A673 (cell line): ENCODE measurements at regions not wholly inside any gene's neighbourhood (a gene's known extent, or its start where the extent isn't known, plus 50 kb on each side); places are given as distances from the start of the nearest gene placed in this dataset.

Experiments used
- CTCF ChIP-seq: fragments of 300-800, 200-600 bp; sonication (generic); conservative IDR thresholded peaks from 2 replicates; pipeline ENCODE4 v1.5.1; 2017; ENCODE audit warnings: low read depth, mild to moderate bottlenecking, antibody characterized with exemption, low read length, moderate library complexity, mixed read lengths
- EZH2 ChIP-seq: fragments of 200-600 bp; sonication (generic); IDR thresholded peaks from 2 replicates; pipeline ENCODE4 v1.6.1; 2017; ENCODE audit warnings: borderline replicate concordance, low read depth, mild to moderate bottlenecking, mixed read lengths, antibody characterized with exemption, low read length; ENCODE audit not compliant: poor library complexity, severe bottlenecking

- TF ChIP-seq CTCF (no peak), EZH2 (no peak)
These were observed 196.7 kb downstream of the TRIM29 start for GRCh38 chr11:119941171-119941570.
